ENCODE measurements at regions not wholly inside any gene's neighbourhood (a gene's known extent, or its start where the extent isn't known, plus 50 kb on each side); places are given as distances from the start of the nearest gene placed in this dataset.
"Not testable (repeated sequence)": the region's sequence is repeated elsewhere in the genome, so short reads cannot be mapped to it uniquely, and the experiment has no call there.

GRCh38 chr16:75983741-75984381 is 257.6 kb upstream of the CPHXL start:
- DNase-seq (ENCODE audit: low read depth in 2 of 2): no peak

- no peak for DNase-seq (ENCODE audit: low read depth in 2 of 2)
Measured at GRCh38 chr16:75987323-75987722, 261.0 kb upstream of the CPHXL start.

DNA sequence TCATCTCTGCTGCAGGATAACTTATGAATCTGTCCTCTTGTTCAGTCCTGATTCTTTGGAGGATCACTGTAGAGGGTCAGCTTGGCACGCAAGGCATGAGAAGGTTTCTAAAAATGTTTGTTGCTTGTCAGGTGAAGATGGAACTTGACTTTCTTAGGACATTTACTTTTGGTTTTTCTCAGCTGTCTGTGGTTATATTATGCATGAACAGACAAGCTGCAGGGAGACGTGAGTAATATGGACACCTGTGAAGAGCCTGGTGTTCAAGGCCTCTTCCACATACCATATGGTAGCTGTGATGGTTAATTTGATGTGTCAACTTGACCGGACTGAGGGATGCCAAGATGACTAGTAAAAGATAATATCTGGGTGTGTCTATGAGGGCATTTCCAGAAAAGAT is 270.2 kb upstream of the CPHXL start:
- DNase-seq (ENCODE audit: low read depth in 2 of 2): no peak

DNA sequence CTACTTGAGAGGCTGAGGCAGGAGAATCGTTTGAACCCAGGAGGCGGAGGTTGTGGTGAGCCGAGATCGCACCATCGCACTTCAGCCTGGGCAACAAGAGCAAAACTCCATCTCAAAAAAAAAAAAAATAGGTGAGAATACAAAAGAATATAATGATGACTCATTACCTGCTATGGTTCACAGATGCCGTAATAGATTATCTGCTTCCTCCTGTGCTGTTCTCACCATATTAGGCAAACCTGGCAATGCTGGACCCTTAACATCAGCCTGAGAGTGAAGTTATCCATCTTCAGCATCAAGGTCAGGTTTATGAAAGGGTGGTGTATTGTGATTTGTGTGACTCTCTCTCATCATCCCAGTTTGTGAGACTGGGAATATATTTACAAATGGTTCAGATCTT is 271.3 kb upstream of the CPHXL start:
- DNase-seq (ENCODE audit: low read depth in 2 of 2): no peak

GRCh38 chr16:76007645-76008044 is 269.6 kb upstream of the CNTNAP4 start:
- no peak for DNase-seq (ENCODE audit: low read depth in 2 of 2)

DNA sequence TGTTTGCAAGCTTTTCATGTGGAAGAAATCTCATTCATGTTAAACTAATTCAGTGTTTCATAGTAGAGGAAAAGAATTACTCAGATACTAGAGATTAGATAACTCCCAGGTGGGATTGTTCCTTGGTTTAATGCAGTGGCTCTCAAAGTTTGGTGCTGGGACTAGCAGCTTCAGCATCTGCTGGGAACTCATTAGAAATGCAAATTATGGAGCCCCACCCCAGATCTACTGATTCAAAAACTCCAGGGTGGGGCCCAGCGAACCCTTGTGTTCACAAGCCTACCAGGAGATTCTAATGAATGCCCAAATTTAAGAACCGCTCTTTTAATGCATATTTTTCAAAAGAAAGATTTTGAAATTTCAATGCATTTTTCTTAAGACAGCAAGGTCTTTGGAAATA is 253.4 kb upstream of the CNTNAP4 start:
- DNase-seq (ENCODE audit: low read depth in 2 of 2): no peak

DNA sequence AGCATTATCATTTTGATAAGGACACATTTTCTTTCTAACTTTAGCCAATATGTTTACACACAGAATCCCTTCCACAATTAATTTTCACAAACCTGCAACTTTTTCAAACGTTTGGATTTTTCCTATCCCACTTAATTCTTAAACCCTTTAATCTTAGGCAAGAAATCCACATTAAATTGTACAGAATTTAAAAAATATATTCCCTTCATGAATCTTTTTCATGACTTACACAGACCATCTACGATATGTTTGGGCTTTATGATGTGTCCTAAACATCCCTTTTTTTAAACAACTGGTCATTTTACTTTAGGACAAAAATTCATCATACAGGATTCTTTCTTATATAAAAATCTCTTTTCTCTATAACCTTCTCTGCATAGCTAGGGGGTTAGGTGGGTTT is 241.5 kb upstream of the CNTNAP4 start:
- no peak for DNase-seq (ENCODE audit: low read depth in 2 of 2)

GRCh38 chr16:76038097-76038496 is 239.1 kb upstream of the CNTNAP4 start:
- DNase-seq (ENCODE audit: low read depth in 2 of 2): no peak

DNA sequence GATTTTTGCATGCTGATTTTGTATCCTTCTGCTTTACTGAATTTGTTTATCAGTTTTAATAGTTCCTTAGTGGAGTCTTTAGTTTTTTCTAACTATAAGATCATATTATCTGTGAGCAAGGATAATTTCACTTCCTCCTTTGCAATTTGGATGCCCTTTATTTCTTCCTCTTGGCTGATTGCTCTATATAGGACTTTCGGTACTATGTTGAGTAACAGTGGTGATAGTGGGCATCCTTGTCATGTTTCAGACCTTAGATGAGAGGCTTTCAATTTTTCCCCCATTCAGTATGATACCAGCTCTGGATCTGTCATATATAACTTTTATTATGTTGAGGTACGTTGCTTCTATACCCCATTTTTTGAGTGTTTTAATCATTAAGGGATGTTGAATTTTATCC is 224.5 kb upstream of the CNTNAP4 start:
- DNase-seq (ENCODE audit: low read depth in 2 of 2): no peak

GRCh38 chr16:76059186-76059585 is 218.0 kb upstream of the CNTNAP4 start:
- DNase-seq (ENCODE audit: low read depth in 2 of 2): peak; percentile 0 to 7

GRCh38 chr16:76059701-76060100 is 217.5 kb upstream of the CNTNAP4 start:
- DNase-seq (ENCODE audit: low read depth in 2 of 2): no peak

DNA sequence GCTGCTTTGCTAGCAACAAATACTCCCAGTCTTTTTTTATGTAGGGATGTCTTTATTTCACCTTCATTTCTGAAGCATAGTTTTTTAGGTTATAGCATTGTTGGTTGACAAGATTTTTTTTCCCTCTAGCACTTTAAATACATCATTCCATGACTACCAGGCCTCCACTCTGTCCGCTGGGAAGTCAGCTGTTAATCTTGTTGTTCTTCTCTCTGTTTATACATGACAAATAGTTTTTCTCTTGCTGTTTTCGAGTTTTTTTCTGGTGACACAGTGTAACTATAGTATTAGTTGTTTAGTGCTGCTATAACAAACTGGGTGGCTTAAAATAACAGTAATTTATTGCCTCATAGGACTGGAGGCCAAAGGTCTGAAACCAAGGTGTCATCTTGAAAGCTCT is 205.5 kb upstream of the CNTNAP4 start:
- no peak for DNase-seq (ENCODE audit: low read depth in 2 of 2)

DNA sequence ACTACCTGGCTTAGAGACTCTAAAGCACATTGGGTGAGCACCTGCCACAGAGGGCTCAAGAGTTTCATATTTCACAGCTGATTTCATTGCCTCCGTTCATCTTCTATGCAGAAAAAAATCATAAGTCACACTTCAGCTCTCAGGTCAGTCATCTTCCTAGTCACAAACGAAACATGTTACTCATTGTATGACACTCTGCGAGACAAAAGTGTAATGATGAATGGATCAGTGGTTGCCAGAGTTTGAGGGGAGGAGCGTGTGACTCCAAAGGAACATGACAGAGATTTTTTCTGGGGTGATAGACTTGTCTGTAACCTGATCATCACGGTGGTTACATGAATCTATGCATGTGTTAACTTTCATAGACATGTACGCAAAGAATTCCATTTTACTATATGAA is 195.2 kb upstream of the CNTNAP4 start:
- DNase-seq (ENCODE audit: low read depth in 2 of 2): no peak

DNA sequence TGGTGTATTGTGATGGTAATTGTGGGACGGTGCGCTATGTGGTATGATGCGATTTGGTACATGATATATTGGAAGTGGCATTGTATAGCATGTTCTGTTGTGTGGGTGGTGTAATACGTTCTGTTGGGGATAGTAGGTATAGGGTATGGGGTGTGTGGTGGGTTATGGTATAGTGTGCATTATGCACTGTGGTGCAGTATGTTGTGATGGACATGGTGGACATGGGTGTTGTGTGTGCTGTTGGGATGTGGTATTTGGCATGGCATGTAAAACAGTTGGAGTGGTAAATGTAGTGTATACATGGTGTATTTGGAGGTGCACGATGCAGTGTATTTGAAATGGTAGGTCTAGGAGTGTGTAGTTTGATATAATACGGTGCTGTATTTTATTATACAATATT is 170.6 kb upstream of the CNTNAP4 start:
- no peak for DNase-seq (ENCODE audit: low read depth in 2 of 2)

GRCh38 chr16:76108460-76108859 is 168.7 kb upstream of the CNTNAP4 start:
- no peak for DNase-seq (ENCODE audit: low read depth in 2 of 2)

DNA sequence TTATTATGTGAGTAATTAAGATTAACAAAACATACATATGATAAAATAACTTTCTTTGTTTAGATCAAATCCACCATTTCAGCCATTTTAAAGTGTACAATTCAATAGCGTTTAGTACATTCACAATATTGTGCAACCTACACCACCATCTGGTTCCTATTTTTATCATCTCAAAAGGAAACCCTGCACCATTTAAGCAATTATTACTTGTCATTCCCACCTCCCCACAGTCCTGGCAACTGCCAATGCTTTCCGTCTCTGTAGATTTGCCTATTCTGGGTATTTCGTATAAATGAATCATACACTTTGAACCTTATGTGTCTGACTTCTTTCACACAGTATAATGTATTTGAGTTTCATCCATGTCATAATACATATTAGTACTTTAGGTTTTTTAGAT is 162.5 kb upstream of the CNTNAP4 start:
- DNase-seq (ENCODE audit: low read depth in 2 of 2): no peak

DNA sequence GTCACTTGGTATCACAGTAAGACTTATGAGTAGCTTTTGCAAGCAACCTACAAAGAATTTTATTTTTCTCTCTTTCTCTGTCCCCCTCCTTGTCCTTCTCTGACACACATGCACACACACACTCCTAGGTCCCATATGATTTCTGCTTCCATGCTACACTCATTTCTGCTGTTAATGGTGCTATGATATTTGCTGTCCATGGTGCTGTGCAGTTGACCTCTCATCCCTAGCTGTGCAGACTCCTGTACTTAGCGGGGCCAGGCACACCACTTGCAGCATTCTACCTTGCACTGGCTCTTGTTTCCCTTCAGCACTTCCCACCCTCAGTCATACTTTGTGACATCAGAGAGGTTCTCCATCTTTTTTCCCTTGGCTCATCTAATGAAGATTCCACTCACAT is 158.9 kb upstream of the CNTNAP4 start:
- no peak for DNase-seq (ENCODE audit: low read depth in 2 of 2)

GRCh38 chr16:76121636-76122035 is 155.6 kb upstream of the CNTNAP4 start:
- DNase-seq (ENCODE audit: low read depth in 2 of 2): no peak

DNA sequence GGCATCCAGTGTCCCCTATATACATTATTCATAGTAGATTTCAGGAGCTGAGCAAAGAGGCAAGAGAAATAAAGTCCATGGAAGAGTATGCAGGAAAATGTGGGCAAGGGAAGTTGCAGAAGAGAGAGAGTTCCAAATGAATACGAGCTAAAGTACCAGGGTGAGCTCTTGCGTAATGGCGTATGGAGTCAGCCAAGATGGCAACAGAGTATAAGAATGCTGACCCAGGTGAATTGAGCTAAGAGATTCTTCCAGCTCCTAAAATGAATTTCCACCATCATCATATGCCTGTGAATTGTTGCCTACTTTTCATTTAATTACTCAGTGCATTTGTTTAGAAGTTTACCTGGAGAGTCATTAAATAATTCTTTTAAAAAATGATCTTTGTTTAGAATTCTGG is 153.2 kb upstream of the CNTNAP4 start:
- DNase-seq (ENCODE audit: low read depth in 2 of 2): no peak

DNA sequence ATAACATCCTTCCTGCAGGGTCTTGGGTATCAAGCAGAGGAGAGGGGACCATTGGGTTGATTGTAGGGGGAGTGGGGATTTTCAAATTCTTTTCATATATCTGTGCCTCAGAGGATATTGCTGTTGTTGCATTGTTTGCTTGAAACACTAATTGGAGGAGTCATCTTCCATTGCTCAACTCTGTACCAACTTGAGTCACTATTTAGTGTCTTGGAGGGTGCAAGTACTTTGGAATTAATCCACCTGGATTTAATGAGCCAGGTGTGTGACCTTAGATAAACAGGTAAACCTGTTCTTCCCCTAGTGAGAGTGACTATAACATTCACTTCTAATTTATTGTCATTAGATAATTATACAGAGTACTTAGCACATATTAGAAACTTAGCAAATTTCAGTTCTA is 151.3 kb upstream of the CNTNAP4 start:
- no peak for DNase-seq (ENCODE audit: low read depth in 2 of 2)

DNA sequence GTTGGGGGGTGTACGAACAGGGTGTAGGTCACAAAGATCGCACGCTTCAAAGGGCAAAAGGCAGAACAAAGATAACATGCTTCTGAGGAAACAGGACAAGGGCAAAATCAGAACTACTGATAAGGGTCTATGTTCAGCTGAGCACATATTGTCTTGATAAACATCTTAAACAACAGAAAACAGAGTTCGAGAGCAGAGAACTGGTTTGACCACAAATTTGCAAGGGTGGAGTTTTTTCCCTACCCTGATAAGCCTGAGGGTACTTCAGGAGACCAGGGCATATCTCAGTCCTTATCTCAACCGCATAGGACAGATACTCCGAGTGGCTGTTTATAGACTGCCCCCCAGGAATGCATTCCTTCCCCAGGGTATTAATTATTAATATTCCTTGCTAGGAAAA is 139.1 kb upstream of the CNTNAP4 start:
- DNase-seq (ENCODE audit: low read depth in 2 of 2): not testable (repeated sequence)

GRCh38 chr16:76157629-76158028 is 119.6 kb upstream of the CNTNAP4 start:
- no peak for DNase-seq (ENCODE audit: low read depth in 2 of 2)

DNA sequence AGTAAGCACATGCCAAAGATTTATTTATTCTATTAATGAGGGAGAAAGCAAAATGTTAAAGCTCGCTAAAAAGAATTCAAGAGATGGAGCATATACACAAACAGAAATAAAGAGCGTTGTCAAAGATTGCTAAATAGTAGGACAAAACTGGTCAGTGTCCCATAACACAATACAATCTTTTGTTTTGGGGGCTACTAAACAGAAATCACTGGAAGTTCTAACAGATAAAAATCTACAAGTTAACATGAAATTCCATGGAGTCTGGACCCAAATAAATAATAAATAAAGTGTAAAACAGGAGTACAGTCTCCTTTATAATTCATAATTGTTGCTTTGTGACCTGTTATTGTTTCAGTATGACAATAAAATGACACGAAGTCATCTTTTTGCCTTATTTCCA is 115.2 kb upstream of the CNTNAP4 start:
- DNase-seq (ENCODE audit: low read depth in 2 of 2): no peak

DNA sequence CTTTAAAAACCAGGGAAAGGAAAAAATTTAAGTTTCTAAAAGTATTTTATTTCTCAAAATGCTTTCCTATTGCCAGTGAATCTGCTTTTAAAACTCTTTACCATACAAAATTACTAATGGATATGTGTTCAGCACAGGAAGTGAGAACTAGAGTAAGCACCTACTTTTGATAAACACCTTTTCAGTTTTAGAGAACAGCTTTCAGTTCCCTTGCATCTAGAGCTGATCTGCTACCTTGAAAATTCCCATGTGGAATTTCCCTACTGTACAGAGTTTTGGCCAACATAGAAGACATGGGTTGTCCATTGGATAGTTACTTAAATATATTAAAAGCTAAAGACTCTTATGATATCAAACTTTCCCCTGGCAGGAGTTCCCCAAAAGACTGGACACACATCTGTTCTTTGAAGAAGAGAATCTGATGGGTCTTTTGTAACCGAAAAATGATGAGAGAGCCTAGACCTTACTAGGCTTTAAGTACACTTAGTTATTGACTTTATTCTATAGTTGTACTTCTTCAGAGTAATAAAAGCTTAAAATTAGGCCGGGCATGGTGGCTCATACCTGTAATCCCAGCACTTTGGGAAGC is 112.1 kb upstream of the CNTNAP4 start:
- DNase-seq (ENCODE audit: low read depth in 2 of 2): no peak
